GM19397 (cell line): ENCODE measurements at regions not wholly inside any gene's neighbourhood (a gene's known extent, or its start where the extent isn't known, plus 50 kb on each side); places are given as distances from the start of the nearest gene placed in this dataset.

Experiments used
- ATAC-seq: cut with Tn5 transposase; IDR thresholded peaks from one replicate; pipeline ENCODE4 v1.9.1; 2021; ENCODE audit warnings: mild to moderate bottlenecking, moderate library complexity; ENCODE audit not compliant: unreplicated experiment

- no peak for ATAC-seq
Measured at GRCh38 chr5:104298518-104298917, 735.9 kb upstream of the NUDT12 start.

- no peak for ATAC-seq
Measured at GRCh38 chr5:104297076-104297475, 734.5 kb upstream of the NUDT12 start.

- no peak for ATAC-seq
Measured at GRCh38 chr5:104295991-104296390, 733.4 kb upstream of the NUDT12 start.

- ATAC-seq, result no peak
Measured at GRCh38 chr5:104283136-104283535, 720.5 kb upstream of the NUDT12 start.

- no peak for ATAC-seq
Measured at GRCh38 chr5:104273725-104274124, 711.1 kb upstream of the NUDT12 start.

GRCh38 chr5:104267320-104268015 lies 704.9 kb upstream of the NUDT12 start:
- ATAC-seq, result no peak

- ATAC-seq, result no peak
Measured at GRCh38 chr5:104266161-104266560, 703.6 kb upstream of the NUDT12 start.

GRCh38 chr5:104265531-104266140 lies 703.0 kb upstream of the NUDT12 start:
- ATAC-seq, result no peak

GRCh38 chr5:104247260-104247659 lies 684.7 kb upstream of the NUDT12 start:
- ATAC-seq, result no peak

GRCh38 chr5:104241046-104241445 lies 678.5 kb upstream of the NUDT12 start:
- ATAC-seq, result no peak

- no peak for ATAC-seq
Measured at GRCh38 chr5:104237586-104237985, 675.0 kb upstream of the NUDT12 start.

- no peak for ATAC-seq
Measured at GRCh38 chr5:104223885-104224773, 661.5 kb upstream of the NUDT12 start.

- ATAC-seq, result no peak
Measured at GRCh38 chr5:104218200-104218599, 655.6 kb upstream of the NUDT12 start.

GRCh38 chr5:104213216-104213615 lies 650.6 kb upstream of the NUDT12 start:
- ATAC-seq, result no peak

GRCh38 chr5:104199771-104200170 lies 637.2 kb upstream of the NUDT12 start:
- no peak for ATAC-seq

GRCh38 chr5:104198156-104198555 lies 635.6 kb upstream of the NUDT12 start:
- ATAC-seq, result no peak

- no peak for ATAC-seq
Measured at GRCh38 chr5:104189909-104190308, 627.3 kb upstream of the NUDT12 start.

- no peak for ATAC-seq
Measured at GRCh38 chr5:104189031-104189430, 626.4 kb upstream of the NUDT12 start.

GRCh38 chr5:104187656-104188055 lies 625.1 kb upstream of the NUDT12 start:
- ATAC-seq, result no peak

- ATAC-seq, result no peak
Measured at GRCh38 chr5:104186510-104186909, 623.9 kb upstream of the NUDT12 start.

- ATAC-seq, result no peak
Measured at GRCh38 chr5:104186100-104186499, 623.5 kb upstream of the NUDT12 start.

GRCh38 chr5:104184264-104184663 lies 621.7 kb upstream of the NUDT12 start:
- ATAC-seq, result no peak
